IgD-negative memory B cell (primary cell): ENCODE measurements at regions not wholly inside any gene's neighbourhood (a gene's known extent, or its start where the extent isn't known, plus 50 kb on each side); places are given as distances from the start of the nearest gene placed in this dataset.

ENCODE experiments used
- H3K27ac Mint-ChIP-seq, 3 donors: one replicate each; pipeline ENCODE4 v1.8.0; 2020 to 2022; ENCODE audit warnings: mild to moderate bottlenecking in 3 of 3, mixed read lengths in 3 of 3, moderate library complexity in 1 of 3
- H3K27me3 Mint-ChIP-seq: one replicate; pipeline ENCODE4 v1.8.0; 2021; ENCODE audit warnings: mixed read lengths
- H3K36me3 Mint-ChIP-seq: one replicate; pipeline ENCODE4 v1.8.0; 2020; ENCODE audit warnings: mild to moderate bottlenecking, mixed read lengths
- H3K4me1 Mint-ChIP-seq, 3 donors: one replicate each; pipeline ENCODE4 v1.8.0; 2020 to 2022; ENCODE audit warnings: mixed read lengths in 3 of 3, mild to moderate bottlenecking in 1 of 3
- H3K4me3 Mint-ChIP-seq, 4 donors: one replicate each; pipeline ENCODE4 v1.8.0; 2020 to 2022; ENCODE audit warnings: mild to moderate bottlenecking in 4 of 4, mixed read lengths in 4 of 4, moderate library complexity in 3 of 4
- H3K9me3 Mint-ChIP-seq, 3 donors: one replicate each; pipeline ENCODE4 v1.8.0; 2020 to 2021; ENCODE audit warnings: mixed read lengths in 3 of 3, mild to moderate bottlenecking in 1 of 3

DNA sequence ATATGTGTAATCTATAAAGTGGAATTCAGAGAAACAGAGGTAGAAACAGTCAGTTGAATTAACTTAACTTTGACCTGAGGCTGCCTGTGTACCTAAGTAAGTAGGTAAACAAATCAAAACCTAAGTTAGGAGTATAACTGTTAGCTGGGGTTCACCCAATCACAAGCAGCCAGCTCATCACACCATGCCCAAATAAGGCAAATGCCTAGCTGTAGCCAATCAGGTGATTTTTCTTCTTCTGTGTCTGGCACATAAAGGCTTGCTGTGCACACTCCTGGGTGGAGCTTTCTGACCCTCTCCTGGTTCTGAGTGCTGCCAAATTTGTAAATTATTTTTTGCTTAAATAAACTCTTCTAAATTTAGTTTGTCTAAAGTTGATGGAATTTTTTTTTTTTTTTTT is 54.7 kb upstream of the TRIM39 start:
- H3K4me1 Mint-ChIP-seq: peaks cover 0 to 2% (median 0%) of the 10 kb centered on the region in 3 donors
- no peak overlapping the region for H3K4me3 Mint-ChIP-seq
- H3K9me3 Mint-ChIP-seq: peaks cover 0 to 7% (median 0%) of the 10 kb centered on the region in 3 donors
- peaks cover 6% of the 10 kb centered on the region for H3K36me3 Mint-ChIP-seq
- H3K27me3 Mint-ChIP-seq: no peaks in the 10 kb centered on the region
- no peak overlapping the region for H3K27ac Mint-ChIP-seq

DNA sequence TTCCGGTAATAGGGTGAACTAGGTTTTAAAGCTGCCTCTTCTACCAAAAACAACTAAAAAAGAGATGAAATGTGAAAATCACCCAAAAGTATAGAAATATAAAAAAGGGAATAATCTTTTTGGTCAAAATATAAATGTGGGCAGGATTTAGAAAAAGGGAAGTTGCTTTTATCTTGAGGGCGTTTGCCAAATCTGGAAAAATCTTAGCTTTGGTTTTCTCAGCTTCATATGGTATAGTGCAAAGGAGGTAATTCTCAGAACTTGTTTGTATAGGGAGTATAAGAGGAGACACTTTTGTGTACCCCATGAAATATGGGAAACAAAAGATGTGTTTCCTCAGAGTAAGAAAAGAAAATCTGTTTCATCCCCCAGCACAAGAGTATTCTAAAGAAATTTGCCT is 54.2 kb upstream of the TRIM26 start:
- H3K4me1 Mint-ChIP-seq: peaks cover 0 to 2% (median 2%) of the 10 kb centered on the region in 3 donors
- H3K27me3 Mint-ChIP-seq: no peaks in the 10 kb centered on the region
- H3K36me3 Mint-ChIP-seq: peaks cover 17% of the 10 kb centered on the region
- H3K9me3 Mint-ChIP-seq: peaks cover 0 to 7% (median 0%) of the 10 kb centered on the region in 3 donors
- H3K4me3 Mint-ChIP-seq: no peak overlapping the region
- no peak overlapping the region for H3K27ac Mint-ChIP-seq

DNA sequence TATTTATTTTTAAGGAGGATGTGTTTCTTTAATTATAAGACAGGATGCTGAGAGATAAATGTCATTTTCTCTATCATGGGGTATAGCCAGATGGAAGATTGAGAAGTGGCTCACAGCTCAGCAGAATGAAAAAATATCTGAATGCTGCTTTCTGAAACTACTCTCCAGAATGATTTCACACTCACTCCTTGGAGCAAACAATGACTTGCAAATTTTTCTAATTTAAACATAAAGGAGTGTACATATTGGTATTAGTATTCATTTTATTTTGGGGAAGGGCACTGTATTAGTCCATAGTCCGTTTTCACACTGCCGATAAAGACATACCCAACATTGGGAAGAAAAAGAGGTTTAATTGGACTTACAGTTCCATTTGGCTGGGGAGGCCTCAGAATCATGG is 52.4 kb upstream of the TRIM26 start:
- no peak overlapping the region for H3K4me3 Mint-ChIP-seq

DNA sequence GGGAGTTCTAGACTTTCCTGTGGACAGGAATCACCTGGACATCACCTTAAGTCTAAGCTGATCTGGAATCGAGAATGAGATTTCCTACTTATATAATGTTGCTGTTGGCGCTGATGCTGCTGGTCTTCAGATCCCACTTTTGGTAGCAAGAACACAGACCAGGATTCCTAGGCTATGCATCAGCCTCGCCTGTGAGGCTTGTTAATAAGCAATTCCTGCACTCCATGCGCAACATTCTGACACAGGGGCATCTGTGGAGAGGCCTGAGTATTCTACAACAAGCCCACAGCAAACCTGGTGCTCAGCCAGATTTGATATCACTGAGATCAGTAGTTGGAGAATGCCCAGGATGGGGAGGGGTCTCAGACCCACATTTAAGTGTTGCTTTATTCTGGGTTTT is 52.0 kb upstream of the TRIM26 start:
- Mint-ChIP-seq H3K27me3 (no peaks in the 10 kb centered on the region), H3K36me3 (peaks cover 14% of the 10 kb centered on the region), H3K4me3 (no peak overlapping the region), H3K27ac (peak overlapping the region in 1 of 3 donors; percentile 39), H3K9me3 (no peaks in the 10 kb centered on the region), H3K4me1 (peaks cover 0 to 5% (median 4%) of the 10 kb centered on the region in 3 donors)

More for the DNA sequence above, 52.4 kb upstream of the TRIM26 start:
- Mint-ChIP-seq H3K27me3 (no peaks in the 10 kb centered on the region), H3K27ac (no peak overlapping the region), H3K9me3 (no peaks in the 10 kb centered on the region), H3K36me3 (peaks cover 14% of the 10 kb centered on the region), H3K4me1 (peaks cover 0 to 3% (median 2%) of the 10 kb centered on the region in 3 donors)

DNA sequence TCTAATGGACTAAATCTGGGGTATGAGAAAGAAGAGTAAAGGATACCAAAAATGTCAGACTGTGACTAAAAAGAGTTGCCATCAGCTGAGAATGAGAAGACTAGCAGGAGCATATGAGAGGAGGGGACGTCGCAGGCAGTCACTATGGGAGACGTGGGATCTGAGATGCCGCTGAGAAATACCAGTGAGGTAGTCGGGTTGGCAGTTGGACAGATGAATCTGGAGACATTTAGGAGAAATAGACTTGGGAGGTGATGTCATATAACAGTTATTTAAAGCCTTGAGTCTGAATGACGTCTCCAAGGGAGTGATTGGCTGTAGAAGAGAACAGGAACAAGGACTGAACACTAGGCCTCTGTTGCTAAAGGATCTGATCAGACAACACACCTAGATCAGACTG is 51.5 kb upstream of the TRIM26 start:
- peaks cover 0 to 5% (median 5%) of the 10 kb centered on the region in 3 donors for H3K4me1 Mint-ChIP-seq
- peak overlapping the region in 1 of 4 donors; percentile 96 for H3K4me3 Mint-ChIP-seq
- peaks cover 14% of the 10 kb centered on the region for H3K36me3 Mint-ChIP-seq
- no peaks in the 10 kb centered on the region for H3K9me3 Mint-ChIP-seq
- no peaks in the 10 kb centered on the region for H3K27me3 Mint-ChIP-seq
- H3K27ac Mint-ChIP-seq: peak overlapping the region in 1 of 3 donors; percentile 39

DNA sequence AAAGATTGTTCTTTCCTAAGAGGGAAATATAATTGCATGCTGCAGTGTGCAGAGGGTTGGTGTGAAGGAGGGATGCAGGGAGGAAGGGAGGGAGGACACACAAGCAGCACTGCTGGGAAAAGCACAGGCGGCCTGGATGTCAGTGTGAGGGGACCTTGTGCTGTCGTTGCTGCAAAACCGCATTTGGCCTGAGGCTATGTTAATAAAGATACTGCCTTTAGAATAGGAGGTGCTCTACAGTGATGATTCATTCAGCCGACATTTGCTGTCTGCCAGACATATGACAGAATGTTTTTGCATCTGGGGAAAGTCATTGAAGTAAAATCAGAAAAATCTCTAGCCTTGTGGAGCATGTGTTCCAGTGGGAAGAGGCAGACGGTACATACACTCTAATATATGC is 50.5 kb upstream of the TRIM26 start:
- no peak overlapping the region for H3K27ac Mint-ChIP-seq
- H3K4me3 Mint-ChIP-seq: peak overlapping the region in 1 of 4 donors; percentile 96
- no peaks in the 10 kb centered on the region for H3K27me3 Mint-ChIP-seq
- H3K9me3 Mint-ChIP-seq: no peaks in the 10 kb centered on the region
- peaks cover 14% of the 10 kb centered on the region for H3K36me3 Mint-ChIP-seq
- H3K4me1 Mint-ChIP-seq: peaks cover 8 to 11% (median 9%) of the 10 kb centered on the region in 3 donors
